ENCODE measurements at regions not wholly inside any gene's neighbourhood (a gene's known extent, or its start where the extent isn't known, plus 50 kb on each side); places are given as distances from the start of the nearest gene placed in this dataset.
"Not testable (repeated sequence)": the region's sequence is repeated elsewhere in the genome, so short reads cannot be mapped to it uniquely, and the experiment has no call there.

- FAIRE-seq = no peak
- no peak for DNase-seq (ENCODE audit: low spot score in 2 of 2)
These were observed 548.9 kb downstream of the CBLN4 start for GRCh38 chr20:55456316-55456940.

DNA sequence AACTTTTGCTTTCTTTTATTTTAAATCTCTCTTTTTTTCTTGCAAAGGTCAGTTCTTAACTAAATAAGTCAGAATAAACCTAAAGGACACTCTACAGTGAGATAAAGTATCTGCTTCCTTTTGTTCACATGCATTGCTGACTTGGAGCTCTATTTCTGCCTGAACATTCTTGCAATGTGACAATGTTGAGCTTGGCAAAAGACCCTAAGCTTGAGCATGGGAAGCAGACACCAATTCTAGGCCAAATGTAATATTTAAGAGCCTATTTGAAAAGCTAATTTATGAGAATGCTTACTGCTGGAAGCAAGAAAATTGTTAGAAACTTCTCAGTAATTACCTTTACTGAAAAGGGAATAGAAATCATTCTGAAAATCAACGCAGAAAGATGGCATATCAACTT is 556.2 kb downstream of the CBLN4 start:
- FAIRE-seq (no peak), DNase-seq (ENCODE audit: low spot score in 2 of 2) (no peak)

GRCh38 chr20:55446301-55446700 is 559.0 kb downstream of the CBLN4 start:
- DNase-seq (ENCODE audit: low spot score in 2 of 2) (no peak), FAIRE-seq (no peak)

GRCh38 chr20:55439070-55439469 is 566.2 kb downstream of the CBLN4 start:
- no peak for FAIRE-seq
- DNase-seq (ENCODE audit: low spot score in 2 of 2) = no peak

- DNase-seq (ENCODE audit: low spot score in 2 of 2) (no peak), FAIRE-seq (no peak)
These were observed 567.4 kb downstream of the CBLN4 start for GRCh38 chr20:55437798-55438415.

DNA sequence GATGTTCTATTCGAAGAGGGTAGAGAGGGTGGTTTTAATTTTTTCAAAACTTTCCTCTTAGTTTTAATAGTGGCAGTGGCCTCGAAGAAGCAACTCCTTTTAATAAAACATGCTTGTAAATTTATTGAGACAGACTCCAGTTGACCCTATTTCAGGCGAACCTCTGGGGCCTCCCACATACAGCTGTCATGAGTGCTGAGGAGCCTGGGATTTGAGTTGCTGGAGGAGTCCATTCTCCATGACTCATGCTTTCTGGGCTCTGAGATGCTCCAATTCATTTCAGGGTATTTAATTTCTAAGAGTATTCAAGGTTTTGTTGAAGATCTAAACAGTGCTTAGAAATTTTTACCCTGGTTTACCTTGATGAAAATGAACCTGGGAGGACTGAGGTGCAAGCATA is 580.4 kb downstream of the CBLN4 start:
- no peak for DNase-seq (ENCODE audit: low spot score in 2 of 2)
- no peak for FAIRE-seq

DNA sequence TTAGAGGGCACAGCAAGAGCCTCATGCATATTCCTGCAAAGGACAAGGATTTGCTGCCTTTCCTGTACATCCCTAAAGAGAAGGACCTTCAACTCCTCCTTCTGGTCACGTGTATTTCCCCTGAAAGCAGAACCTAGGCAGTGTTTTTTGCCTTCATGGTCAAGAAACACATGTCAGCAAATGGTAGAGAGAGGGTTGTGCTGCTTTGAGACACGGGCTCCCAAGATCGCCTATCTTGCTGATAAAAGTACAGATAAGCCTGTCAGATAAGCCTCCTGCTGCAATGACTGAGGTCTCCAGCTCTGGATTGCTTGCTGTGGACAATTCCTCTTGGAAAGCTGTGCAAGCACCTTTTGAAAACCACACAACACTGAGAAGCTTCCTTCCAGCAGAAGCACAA is 580.8 kb downstream of the CBLN4 start:
- no peak for FAIRE-seq

DNA sequence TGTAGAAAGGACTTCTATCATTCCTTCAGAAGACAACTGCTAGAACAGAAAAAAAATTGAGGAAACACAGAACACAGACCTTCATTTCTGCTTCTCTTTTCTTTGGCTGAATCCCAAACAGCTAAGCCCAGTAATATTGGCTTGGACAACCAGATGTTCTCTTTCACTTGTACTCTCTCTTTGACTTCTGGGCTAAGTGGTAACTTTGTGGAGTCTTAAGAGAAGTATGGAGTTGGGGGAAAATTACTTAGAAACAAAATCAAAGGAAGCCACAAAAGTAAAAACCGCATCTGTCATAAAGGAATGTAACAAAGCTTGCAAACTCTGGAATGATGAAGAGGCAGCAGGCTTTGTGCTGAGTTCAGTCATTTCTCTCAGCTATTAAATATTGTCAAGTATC is 587.5 kb downstream of the CBLN4 start:
- FAIRE-seq (no peak), DNase-seq (ENCODE audit: low spot score in 2 of 2) (no peak)

More for the DNA sequence above, 580.8 kb downstream of the CBLN4 start:
- DNase-seq (ENCODE audit: low spot score in 2 of 2) = no peak

GRCh38 chr20:55415567-55416142 is 589.7 kb downstream of the CBLN4 start:
- FAIRE-seq = no peak
- DNase-seq (ENCODE audit: low spot score in 2 of 2) = peak in 1 of 2 donors; percentile 12

DNA sequence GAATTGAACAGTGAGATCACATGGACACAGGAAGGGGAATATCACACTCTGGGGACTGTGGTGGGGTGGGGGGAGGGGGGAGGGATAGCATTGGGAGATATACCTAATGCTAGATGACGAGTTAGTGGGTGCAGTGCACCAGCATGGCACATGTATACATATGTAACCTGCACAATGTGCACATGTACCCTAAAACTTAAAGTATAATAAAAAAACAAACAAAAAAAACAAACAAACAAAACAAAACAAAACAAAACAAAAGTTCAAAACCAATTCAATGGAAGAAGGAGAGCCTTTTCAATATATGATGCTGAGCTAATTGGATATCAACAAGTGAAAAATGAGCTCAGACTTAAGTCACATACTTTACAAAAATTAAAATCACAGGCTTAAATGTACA is 592.8 kb downstream of the CBLN4 start:
- not testable (repeated sequence) for DNase-seq (ENCODE audit: low spot score in 2 of 2); FAIRE-seq

- DNase-seq (ENCODE audit: low spot score in 2 of 2) = no peak
- FAIRE-seq = no peak
These were observed 598.4 kb downstream of the CBLN4 start for GRCh38 chr20:55406891-55407290.

- FAIRE-seq (no peak), DNase-seq (ENCODE audit: low spot score in 2 of 2) (no peak)
These were observed 610.7 kb downstream of the CBLN4 start for GRCh38 chr20:55394592-55394991.

GRCh38 chr20:55390791-55391190 is 614.5 kb downstream of the CBLN4 start:
- DNase-seq (ENCODE audit: low spot score in 2 of 2) (no peak), FAIRE-seq (no peak)

DNA sequence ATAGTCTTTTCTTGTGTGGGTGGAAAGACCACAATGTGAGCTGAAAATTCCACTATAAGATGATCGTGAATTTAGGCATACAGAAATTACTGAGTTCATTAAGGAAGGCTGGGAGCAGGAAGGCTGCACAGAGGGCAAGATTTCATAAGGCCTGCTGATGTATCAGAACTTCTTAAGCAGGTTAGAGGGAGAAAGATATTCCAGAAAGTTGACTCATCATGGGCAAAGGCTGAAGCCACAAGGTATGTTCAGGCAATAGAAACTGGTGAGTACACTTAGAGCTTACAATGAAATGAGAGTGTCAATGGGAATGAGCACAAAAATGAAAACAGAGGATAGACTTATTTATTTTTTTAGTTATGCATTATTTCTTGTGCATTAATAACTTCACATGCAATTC is 618.6 kb downstream of the CBLN4 start:
- DNase-seq (ENCODE audit: low spot score in 2 of 2) = no peak
- FAIRE-seq = no peak

GRCh38 chr20:55375920-55376319 is 629.4 kb downstream of the CBLN4 start:
- DNase-seq (ENCODE audit: low spot score in 2 of 2) = no peak
- no peak for FAIRE-seq

DNA sequence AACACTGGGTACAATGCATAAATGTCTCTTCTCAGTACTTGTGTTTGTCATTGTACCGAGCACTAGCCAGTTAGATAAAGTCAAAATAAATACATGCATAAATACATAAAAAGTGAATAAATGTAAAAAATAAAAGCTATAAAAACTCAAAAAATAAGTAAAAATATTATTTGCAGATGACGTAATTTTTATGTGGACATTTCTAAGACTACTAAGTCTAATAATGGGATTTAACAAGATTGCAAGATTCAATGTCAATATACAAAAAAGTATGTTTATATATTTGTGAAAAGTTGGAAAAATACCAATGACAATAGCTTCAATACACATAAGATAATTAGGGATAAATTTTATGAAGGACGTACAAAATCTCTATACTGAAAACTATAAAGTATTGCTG is 639.6 kb downstream of the CBLN4 start:
- DNase-seq (ENCODE audit: low spot score in 2 of 2) = no peak
- FAIRE-seq = no peak

- FAIRE-seq = no peak
These were observed 644.4 kb downstream of the CBLN4 start for GRCh38 chr20:55360895-55361294.

GRCh38 chr20:55354720-55355119 is 650.6 kb downstream of the CBLN4 start:
- no peak for FAIRE-seq
- no peak for DNase-seq (ENCODE audit: low spot score in 2 of 2)

More at GRCh38 chr20:55360895-55361294, 644.4 kb downstream of the CBLN4 start:
- DNase-seq (ENCODE audit: low spot score in 2 of 2) = no peak

GRCh38 chr20:55353206-55353605 is 652.1 kb downstream of the CBLN4 start:
- no peak for FAIRE-seq

DNA sequence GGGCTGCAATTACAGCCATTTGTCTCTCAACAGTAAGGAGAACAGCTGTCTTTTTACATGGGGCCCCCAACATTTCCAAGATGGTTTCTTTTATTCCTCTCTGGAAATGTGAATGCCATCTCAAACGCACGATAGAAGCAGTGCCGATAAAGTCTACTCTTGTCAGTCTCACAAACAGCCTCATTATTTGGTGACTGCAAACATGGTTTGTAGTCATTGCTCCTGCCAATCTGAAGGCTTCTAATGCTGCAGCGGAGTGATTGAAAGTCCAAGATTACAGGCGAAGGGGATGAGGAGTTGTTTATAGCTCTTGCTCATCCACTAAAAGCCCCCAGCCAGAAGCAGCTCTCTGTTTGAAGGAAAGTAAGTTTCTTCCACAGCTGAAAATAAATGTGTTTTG is 657.1 kb downstream of the CBLN4 start:
- DNase-seq (ENCODE audit: low spot score in 2 of 2) (no peak), FAIRE-seq (no peak)

More at GRCh38 chr20:55353206-55353605, 652.1 kb downstream of the CBLN4 start:
- DNase-seq (ENCODE audit: low spot score in 2 of 2) = no peak

GRCh38 chr20:55342822-55343221 is 662.5 kb downstream of the CBLN4 start:
- DNase-seq (ENCODE audit: low spot score in 2 of 2) (no peak), FAIRE-seq (no peak)

- DNase-seq (ENCODE audit: low spot score in 2 of 2) (no peak), FAIRE-seq (no peak)
These were observed 671.5 kb downstream of the CBLN4 start for GRCh38 chr20:55333798-55334197.

All from frontal cortex (tissue), 3 donors.